HG02642 (cell line): ENCODE measurements at regions not wholly inside any gene's neighbourhood (a gene's known extent, or its start where the extent isn't known, plus 50 kb on each side); places are given as distances from the start of the nearest gene placed in this dataset.

Source experiments
- ATAC-seq: cut with Tn5 transposase; IDR thresholded peaks from one replicate; pipeline ENCODE4 v1.9.1; 2021; ENCODE audit warnings: mild to moderate bottlenecking; ENCODE audit not compliant: unreplicated experiment, poor library complexity

GRCh38 chr10:84766923-84767322 lies 438.5 kb downstream of the CCSER2 start:
- no peak for ATAC-seq

- ATAC-seq, result no peak
These were observed 439.7 kb downstream of the CCSER2 start for GRCh38 chr10:84768132-84768531.

GRCh38 chr10:84770824-84771223 lies 442.4 kb downstream of the CCSER2 start:
- ATAC-seq, result no peak

GRCh38 chr10:84783386-84783785 lies 455.0 kb downstream of the CCSER2 start:
- peak; percentile 73 for ATAC-seq

- ATAC-seq, result no peak
These were observed 455.5 kb downstream of the CCSER2 start for GRCh38 chr10:84783909-84784308.

GRCh38 chr10:84784749-84785148 lies 456.4 kb downstream of the CCSER2 start:
- ATAC-seq, result no peak

GRCh38 chr10:84789026-84789425 lies 460.6 kb downstream of the CCSER2 start:
- ATAC-seq, result no peak

GRCh38 chr10:84798312-84798711 lies 469.9 kb downstream of the CCSER2 start:
- no peak for ATAC-seq

GRCh38 chr10:84801156-84801555 lies 472.8 kb downstream of the CCSER2 start:
- no peak for ATAC-seq

- no peak for ATAC-seq
These were observed 473.5 kb downstream of the CCSER2 start for GRCh38 chr10:84801916-84802315.

GRCh38 chr10:84805149-84805548 lies 476.8 kb downstream of the CCSER2 start:
- no peak for ATAC-seq

- no peak for ATAC-seq
These were observed 482.7 kb downstream of the CCSER2 start for GRCh38 chr10:84811113-84811512.

- ATAC-seq, result no peak
These were observed 490.6 kb downstream of the CCSER2 start for GRCh38 chr10:84818961-84819360.

- no peak for ATAC-seq
These were observed 491.7 kb downstream of the CCSER2 start for GRCh38 chr10:84820120-84820519.

- ATAC-seq, result no peak
These were observed 492.2 kb downstream of the CCSER2 start for GRCh38 chr10:84820596-84820995.

GRCh38 chr10:84822931-84823630 lies 494.7 kb downstream of the CCSER2 start:
- ATAC-seq, result no peak

- no peak for ATAC-seq
These were observed 496.1 kb downstream of the CCSER2 start for GRCh38 chr10:84824525-84824924.

- ATAC-seq, result no peak
These were observed 496.9 kb downstream of the CCSER2 start for GRCh38 chr10:84825330-84825729.

- ATAC-seq, result no peak
These were observed 498.3 kb downstream of the CCSER2 start for GRCh38 chr10:84826704-84827103.

GRCh38 chr10:84829131-84829530 lies 500.7 kb downstream of the CCSER2 start:
- no peak for ATAC-seq

- no peak for ATAC-seq
These were observed 508.8 kb downstream of the CCSER2 start for GRCh38 chr10:84837041-84837812.

- no peak for ATAC-seq
These were observed 509.5 kb downstream of the CCSER2 start for GRCh38 chr10:84837877-84838276.
